H54 (cell line): ENCODE measurements at regions not wholly inside any gene's neighbourhood (a gene's known extent, or its start where the extent isn't known, plus 50 kb on each side); places are given as distances from the start of the nearest gene placed in this dataset.

Experiments
- DNase-seq: peaks from one replicate; pipeline ENCODE4 v3.0.0; 2011; ENCODE audit warnings: low spot score, mixed read lengths; ENCODE audit not compliant: insufficient read length
- FAIRE-seq: peaks from 3 replicates; lab custom pipeline; 2011; peaks lifted over from hg19 to GRCh38; lab: Jason Lieb, UNC
- POLR2A ChIP-seq: IDR thresholded peaks from 2 replicates; pipeline ENCODE4 v1.6.1; 2011; ENCODE audit warnings: low read depth, mild to moderate bottlenecking, low read length

DNA sequence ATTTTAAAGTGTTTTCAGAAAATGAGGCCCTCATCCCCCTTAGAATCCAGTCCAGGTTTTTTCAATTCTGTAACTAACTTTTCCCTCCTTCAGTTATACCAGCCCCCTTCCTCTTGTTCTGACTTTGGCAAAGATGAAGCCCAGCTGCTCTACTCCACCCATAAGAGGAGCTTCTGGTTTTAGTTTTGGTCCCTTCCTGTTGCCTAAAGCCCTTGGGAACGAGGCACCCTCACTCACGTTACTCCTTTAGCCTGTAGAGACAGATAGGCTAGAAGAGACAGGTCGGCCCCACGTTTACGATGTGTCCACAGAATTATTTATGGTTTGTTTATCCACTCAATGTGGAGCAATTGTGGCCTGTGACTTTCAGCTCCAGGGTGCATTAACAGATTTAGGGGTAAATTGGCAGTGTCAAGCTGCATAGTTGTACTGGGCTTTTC lies 454.2 kb upstream of the TNP1 start:
- no peak for DNase-seq
- FAIRE-seq = no peak
- TF ChIP-seq POLR2A = no peak

DNA sequence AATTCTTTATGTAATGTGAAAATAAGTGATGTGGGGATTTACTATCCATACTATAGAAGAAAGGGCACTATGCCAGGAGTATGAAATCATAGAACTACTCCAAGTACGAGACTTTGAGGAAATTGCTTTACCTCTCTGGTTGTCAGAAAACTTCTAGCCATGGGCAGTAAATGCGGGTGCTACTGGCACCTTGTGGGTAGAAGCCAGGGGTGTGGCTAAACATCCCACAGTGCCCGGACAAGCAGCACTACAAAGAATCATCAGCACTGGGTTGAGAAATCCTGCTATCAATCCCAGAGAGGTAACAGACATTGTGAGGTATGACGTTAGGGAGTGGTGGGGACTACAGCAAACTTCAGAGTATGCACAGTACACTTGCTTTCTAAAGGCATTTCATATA lies 453.5 kb upstream of the TNP1 start:
- DNase-seq (no peak), FAIRE-seq (no peak)
- TF ChIP-seq POLR2A = no peak

DNA sequence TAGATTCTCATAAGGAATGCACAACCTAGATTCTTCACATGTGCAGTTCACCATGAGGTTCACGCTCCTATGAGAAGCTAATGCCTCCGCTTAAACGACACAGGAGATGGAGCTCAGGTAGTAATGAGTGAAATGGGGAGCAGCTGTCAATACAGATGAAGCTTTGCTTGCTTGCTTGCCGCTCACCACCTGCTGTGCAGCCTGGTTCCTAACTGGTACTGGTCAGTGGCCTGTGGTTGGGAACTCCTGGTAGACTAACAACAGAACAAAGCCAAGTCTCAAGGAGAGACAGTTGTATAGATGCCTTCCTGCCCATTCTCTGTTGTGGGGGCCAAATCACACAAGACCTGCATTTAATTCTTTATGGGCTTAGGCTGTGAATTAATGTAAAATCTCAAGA lies 449.2 kb upstream of the TNP1 start:
- no peak for FAIRE-seq
- no peak for TF ChIP-seq POLR2A
- no peak for DNase-seq

DNA sequence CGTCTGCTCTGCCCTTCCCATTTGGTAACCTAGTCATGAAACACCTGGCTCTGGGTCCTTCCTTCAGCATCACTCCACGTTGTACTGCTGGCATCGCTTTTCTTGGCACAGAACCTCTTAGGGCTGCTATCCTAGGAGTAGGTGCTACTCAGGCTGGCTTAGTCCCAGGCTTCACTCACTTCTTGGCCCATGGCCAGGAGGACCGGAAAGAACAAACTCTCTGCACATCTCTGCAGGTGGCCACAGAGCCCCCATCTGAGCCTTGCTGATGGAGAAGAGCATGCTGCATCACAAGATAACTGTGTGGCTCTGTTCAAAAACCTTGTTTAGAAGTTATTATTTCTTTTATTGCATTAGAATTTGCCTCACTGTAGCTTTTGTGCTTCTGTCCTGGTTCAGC lies 447.2 kb upstream of the TNP1 start:
- no peak for FAIRE-seq
- DNase-seq = no peak
- TF ChIP-seq POLR2A = no peak

DNA sequence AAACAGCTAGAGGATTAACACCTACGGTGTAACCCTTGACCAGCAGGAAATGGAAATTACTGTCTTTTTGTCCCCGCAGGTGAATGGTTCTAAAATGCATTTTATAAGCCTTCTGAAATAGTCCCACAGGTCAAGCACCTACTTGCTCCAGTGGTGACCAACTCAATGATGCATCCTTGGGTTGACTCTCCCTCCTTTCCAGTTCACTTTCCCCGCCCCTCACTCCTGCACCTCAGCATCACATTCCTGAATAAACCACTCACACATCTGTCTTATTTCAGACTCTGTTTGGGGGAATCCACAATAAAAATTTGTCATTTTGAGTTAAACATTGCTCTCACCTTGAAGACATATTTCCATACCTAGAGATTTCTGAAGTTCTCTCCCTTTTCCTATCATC lies 446.0 kb upstream of the TNP1 start:
- no peak for FAIRE-seq
- no peak for TF ChIP-seq POLR2A
- no peak for DNase-seq

DNA sequence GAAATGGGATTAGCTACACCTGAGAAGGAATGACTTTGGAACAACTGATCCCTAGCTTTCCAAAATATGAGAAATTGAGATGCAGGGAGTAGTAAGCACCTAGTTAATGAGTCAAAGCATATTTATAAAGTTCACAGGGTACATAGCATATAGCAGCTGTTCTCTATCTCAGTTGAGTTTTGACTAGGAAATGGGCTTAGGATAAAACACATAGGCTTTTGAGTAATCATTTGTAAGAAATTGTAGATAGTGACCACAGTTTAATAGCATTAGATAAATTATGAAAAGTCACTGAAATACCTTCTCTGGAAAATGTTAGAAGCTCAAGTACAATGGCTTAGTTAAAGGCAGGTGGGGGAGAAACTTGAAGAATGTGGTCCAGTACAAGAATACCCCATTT lies 444.7 kb upstream of the TNP1 start:
- no peak for TF ChIP-seq POLR2A
- no peak for DNase-seq
- FAIRE-seq = no peak

DNA sequence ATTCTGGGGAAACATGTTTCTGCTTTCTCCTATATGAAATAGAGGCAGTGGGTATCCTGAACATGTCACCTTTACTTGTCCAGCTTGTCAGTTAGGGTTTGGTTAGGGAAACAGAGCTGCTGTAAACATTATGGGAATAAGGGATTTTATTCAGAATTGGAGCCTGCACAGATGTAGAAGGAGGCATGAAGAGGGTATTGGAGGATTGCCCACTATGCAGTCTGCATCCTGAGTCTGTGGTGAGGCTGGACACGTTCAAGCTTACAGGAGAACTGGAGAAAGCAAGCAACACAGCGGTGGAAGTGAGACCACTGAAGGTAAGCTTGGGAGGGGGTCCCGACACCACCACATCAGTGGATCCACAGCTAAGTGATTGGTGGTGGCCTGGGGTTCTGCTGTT lies 443.0 kb upstream of the TNP1 start:
- no peak for TF ChIP-seq POLR2A
- FAIRE-seq (no peak), DNase-seq (no peak)

DNA sequence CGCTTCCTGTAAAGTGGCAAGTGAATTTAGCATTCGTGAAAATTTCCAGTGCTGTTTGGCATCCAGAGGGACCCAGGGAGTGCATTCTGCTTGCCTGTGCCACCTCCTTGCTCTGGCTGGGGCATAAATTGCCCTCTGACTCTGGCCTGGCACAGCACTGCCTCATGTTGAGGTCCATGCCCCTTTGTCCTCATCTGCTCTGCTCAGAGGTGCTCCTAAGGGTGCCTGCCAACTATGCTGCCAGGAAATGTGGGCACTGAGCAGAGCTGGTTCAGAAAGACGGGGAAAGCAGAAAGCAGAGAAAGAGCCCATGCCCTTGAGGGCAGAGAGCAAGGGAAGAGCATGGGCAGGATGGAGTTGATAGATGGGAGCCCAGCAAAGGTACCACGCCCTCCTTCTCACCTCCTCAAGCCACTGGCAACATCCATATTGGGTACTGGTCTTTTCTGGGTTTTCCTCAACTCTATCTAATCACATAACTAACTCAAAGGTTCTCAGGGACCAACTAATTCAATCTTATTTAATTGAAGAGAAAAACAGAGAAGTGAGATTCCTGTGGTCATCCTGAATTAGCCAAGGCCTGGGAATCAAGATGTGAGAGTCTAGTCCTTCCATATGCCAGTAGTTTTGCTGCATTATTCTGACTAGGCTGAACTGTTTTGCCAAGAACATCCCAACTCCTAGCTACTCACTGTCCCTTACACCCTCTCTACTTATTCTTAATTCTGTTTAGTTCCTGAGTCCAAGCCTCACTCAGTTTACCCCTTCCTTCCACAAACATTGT lies 441.5 kb upstream of the TNP1 start:
- FAIRE-seq = no peak
- no peak for TF ChIP-seq POLR2A
- no peak for DNase-seq

DNA sequence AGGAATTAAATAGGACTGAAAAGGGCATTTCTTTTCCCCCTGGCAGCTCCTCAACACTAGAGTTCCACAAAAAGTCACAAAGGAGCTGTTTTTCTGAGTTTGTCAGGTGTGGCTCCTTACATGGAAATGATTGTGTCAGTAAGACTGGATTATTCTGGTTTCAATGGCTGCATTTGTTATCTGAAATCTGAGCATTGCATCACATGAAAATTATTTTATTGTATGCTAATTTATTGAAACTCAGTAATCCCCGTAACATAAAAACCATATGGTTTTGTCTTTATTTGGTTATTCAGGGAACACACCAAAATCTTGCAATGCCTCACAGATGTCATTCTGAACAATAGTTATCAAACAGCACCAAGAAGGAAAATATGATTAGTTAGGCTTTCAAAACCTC lies 439.7 kb upstream of the TNP1 start:
- no peak for TF ChIP-seq POLR2A
- DNase-seq = no peak
- FAIRE-seq = no peak

DNA sequence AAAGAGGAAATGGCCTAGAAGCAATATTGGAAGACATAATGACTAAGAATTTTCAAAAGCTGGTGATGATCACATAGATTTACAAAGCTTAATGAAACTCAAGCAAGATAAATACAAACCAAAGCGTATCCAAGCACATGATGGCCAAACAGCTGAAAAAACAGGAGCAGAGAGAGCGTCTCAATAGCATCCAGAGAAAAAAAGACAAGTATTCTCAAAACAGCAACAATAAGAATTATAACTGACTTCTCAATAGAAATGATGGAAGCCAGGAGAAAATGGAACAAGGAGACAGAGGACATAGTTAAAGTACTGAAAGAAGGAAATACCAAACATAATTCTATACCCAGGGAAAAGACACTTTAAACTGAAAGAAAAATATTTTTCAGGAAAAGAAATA lies 437.2 kb upstream of the TNP1 start:
- no peak for TF ChIP-seq POLR2A
- FAIRE-seq = no peak
- DNase-seq = no peak

DNA sequence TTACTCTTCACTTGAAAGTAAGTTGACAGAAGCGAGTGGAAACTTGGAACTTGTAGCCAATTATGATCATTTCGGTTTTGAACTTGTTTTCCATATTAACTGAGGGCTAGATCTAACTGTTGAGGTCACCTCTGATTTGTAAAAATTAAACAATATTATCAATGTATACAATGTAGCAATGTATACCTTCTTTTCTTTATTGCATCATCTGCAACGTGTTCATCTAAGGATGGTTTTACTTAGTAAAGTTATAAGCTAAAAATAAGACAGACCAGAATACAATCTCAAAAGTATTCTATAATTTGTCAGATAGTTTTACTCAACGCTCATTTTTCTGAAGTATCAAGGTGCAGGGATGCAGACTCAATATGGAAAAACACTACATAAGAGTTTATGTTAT lies 435.0 kb upstream of the TNP1 start:
- FAIRE-seq = no peak
- TF ChIP-seq POLR2A = no peak
- DNase-seq = no peak

DNA sequence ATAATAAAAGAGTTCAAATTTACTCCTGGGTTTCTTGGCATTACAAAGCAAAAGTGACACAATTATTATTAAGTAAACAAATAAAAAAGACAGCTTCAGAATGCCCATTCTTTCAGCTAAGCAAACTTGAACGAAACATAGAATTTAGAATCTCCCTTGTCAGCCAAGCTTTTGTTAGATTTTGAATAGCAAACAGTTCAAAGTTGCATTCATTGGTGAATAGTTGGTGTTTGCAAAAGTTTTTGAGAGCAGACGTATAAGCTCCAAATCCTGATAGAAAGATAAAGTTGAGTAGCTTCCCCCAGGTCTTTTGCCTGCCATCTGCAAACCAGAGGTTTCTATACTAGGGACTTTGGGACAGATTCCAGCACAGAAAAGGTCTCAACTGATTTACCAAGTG lies 434.3 kb upstream of the TNP1 start:
- TF ChIP-seq POLR2A = no peak
- FAIRE-seq (no peak), DNase-seq (no peak)

DNA sequence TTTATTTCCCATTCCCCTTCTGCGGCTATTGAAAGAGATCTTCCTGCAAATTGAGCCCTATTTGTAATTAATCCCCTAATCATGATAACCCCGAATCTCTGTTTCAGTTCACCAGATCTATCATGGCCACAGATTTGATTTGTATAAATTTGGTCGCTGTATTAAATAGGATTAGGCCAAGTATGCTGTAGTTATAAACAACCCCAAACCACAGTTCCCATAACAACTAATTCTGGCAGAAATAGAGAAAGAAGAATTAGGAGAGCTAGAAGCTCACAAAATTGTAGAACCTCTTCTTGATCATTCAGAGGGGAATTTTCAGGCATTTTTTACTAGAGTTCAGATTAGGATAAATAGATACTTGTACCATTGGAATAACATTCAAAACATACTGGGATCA lies 433.7 kb upstream of the TNP1 start:
- FAIRE-seq (no peak), DNase-seq (no peak)
- TF ChIP-seq POLR2A = no peak

DNA sequence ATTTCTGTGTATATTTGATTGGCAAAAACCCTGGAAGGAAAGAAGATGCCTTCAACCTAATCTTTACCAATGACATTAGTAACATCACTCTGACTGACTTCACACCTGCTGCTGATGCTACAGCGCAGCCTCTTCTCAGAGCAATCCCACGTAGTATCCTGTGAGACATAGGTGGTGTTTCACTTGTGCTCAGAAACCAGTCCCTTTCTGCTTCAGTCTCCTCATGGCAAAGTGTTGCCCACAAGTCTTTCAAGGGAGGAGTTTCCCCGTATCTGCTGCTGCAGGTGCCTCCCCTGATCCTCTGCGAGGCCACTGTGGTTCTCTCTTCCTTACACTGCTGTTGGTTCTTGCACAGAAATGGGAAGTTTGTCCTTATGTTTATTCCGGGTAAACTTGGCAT lies 433.2 kb upstream of the TNP1 start:
- DNase-seq (no peak), FAIRE-seq (no peak)
- TF ChIP-seq POLR2A = no peak

DNA sequence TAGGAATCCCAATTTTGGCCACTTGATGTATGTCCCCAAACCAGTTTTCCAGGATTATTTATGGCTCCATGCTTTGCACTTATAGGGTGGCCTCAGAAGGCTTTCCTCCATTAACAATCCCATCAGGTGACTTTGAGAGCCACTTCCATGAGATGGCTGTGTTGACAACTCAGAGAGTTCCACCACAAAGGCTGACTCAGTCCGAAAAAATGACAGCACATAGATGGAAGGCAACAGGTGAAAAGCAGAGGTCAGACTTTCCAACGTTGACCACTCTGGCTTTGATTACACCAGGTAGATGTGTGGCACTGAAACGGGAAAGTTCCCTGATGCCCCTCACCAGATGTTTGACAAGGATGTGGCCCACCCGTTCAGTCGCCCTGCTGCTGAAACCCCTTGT lies 431.4 kb upstream of the TNP1 start:
- FAIRE-seq (no peak), DNase-seq (no peak)
- TF ChIP-seq POLR2A = no peak
